Thoracic aorta (tissue), 2 donors: ENCODE measurements at regions not wholly inside any gene's neighbourhood (a gene's known extent, or its start where the extent isn't known, plus 50 kb on each side); places are given as distances from the start of the nearest gene placed in this dataset.

Experiments
- ATAC-seq: fragments of 150-250 bp; one replicate; pipeline ENCODE4 v1.8.0; 2017; ENCODE audit warnings: low read depth; ENCODE audit not compliant: insufficient number of reproducible peaks, low FRiP score
- DNase-seq: peaks from one replicate; pipeline ENCODE4 v3.0.0-alpha.2; 2020; ENCODE audit warnings: low spot score
- H3K27ac ChIP-seq, 2 donors: fragments of 200-600 bp; sonication (generic); 1 replicate in 1 of 2; 2 replicates in 1 of 2; pipeline ENCODE4 v1.5.1; 2016; ENCODE audit warnings: mild to moderate bottlenecking in 2 of 2, moderate library complexity in 2 of 2
- H3K27me3 ChIP-seq: fragments of 200-600 bp; sonication (generic); replicated peaks from 2 replicates; pipeline ENCODE4 v1.6.0; 2016; ENCODE audit warnings: mild to moderate bottlenecking; ENCODE audit not compliant: insufficient read depth
- H3K36me3 ChIP-seq: fragments of 200-600 bp; sonication (generic); one replicate; pipeline ENCODE4 v1.5.1; 2016
- H3K4me1 ChIP-seq, 2 donors: fragments of 200-600 bp; sonication (generic); 1 replicate in 1 of 2; 2 replicates in 1 of 2; pipeline versions ENCODE4 v1.5.1 to v1.6.0; 2016; ENCODE audit warnings: low read depth in 2 of 2, mild to moderate bottlenecking in 1 of 2; ENCODE audit not compliant: control insufficient read depth in 1 of 2
- H3K4me3 ChIP-seq: fragments of 200-600 bp; sonication (generic); 2 replicates; pipeline ENCODE4 v1.5.1; 2016; ENCODE audit warnings: mild to moderate bottlenecking
- H3K9me3 ChIP-seq: fragments of 200-600 bp; sonication (generic); 2 replicates; pipeline ENCODE4 v1.5.1; 2016
- TF ChIP-seq, protein P1 (sequence below): fragments of 200-600 bp; sonication (generic); IDR thresholded peaks from one replicate; pipeline ENCODE4 v1.5.1; 2019; ENCODE audit warnings: antibody characterized with exemption

DNA sequence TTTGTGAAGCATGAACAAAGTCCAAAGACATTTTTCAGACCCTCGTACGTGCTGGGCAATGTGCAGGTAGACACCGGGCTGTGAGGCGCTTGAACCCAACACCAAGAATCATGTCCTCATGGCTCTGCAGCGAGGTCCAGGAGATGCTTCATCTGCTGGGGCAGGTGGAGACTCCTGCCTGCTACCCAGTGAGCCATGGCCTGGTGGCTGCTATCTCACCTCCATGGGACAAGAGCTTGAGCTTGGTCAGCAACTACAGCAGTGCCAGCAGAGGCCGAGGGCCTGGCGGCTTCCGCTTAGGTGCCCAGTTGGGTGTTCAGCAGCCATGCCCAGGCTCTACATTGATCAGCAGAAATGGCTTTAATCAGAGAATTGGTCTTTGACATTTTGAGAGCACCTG lies 281.0 kb upstream of the HS6ST1 start:
- H3K27me3 ChIP-seq = no peaks in the 10 kb centered on the region
- TF ChIP-seq, protein P1, sequence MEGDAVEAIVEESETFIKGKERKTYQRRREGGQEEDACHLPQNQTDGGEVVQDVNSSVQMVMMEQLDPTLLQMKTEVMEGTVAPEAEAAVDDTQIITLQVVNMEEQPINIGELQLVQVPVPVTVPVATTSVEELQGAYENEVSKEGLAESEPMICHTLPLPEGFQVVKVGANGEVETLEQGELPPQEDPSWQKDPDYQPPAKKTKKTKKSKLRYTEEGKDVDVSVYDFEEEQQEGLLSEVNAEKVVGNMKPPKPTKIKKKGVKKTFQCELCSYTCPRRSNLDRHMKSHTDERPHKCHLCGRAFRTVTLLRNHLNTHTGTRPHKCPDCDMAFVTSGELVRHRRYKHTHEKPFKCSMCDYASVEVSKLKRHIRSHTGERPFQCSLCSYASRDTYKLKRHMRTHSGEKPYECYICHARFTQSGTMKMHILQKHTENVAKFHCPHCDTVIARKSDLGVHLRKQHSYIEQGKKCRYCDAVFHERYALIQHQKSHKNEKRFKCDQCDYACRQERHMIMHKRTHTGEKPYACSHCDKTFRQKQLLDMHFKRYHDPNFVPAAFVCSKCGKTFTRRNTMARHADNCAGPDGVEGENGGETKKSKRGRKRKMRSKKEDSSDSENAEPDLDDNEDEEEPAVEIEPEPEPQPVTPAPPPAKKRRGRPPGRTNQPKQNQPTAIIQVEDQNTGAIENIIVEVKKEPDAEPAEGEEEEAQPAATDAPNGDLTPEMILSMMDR = no peak
- no peaks in the 10 kb centered on the region for H3K36me3 ChIP-seq
- H3K27ac ChIP-seq = no peak overlapping the region
- no peak for ATAC-seq
- no peaks in the 10 kb centered on the region for H3K9me3 ChIP-seq
- no peak overlapping the region for H3K4me3 ChIP-seq
- no peaks in the 10 kb centered on the region for H3K4me1 ChIP-seq
- no peak for DNase-seq

DNA sequence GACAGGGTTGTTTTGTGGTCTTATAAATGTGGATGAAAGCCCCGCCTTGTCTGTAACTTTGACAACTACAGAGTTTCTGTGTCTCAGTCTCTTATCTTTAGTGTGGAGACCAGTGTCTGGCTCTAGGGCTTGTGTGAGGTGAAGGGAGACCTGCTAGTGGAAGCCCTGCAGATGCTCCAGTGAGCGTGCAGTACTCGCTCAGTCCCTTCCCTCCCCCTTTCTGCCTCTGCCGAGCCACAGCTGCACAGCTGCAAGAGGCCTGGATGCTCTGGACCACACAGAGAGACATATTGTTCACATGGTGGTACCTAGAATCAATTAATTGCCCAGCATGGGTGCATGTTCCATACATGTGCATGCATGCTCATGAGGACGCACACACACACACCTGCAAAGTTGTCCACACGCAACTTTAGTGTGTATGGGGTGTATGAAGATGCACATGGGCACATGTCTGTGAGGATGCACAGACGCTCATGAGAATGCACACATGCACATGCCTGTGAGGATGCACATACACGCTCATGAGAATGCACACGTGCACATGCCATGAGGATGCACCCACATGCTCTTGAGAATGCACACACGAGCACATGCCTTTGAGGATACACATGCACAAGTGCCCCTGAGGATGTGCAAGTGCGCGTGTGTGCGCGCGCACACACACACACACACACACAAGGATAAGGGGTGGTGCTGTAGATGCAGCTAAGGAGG lies 282.1 kb upstream of the HS6ST1 start:
- no peak for DNase-seq
- H3K4me1 ChIP-seq = no peaks in the 10 kb centered on the region
- no peaks in the 10 kb centered on the region for H3K27me3 ChIP-seq
- no peaks in the 10 kb centered on the region for H3K9me3 ChIP-seq
- no peak overlapping the region for H3K27ac ChIP-seq
- TF ChIP-seq, protein P1 = no peak
- no peak overlapping the region for H3K4me3 ChIP-seq
- ATAC-seq = no peak
- H3K36me3 ChIP-seq = no peaks in the 10 kb centered on the region

DNA sequence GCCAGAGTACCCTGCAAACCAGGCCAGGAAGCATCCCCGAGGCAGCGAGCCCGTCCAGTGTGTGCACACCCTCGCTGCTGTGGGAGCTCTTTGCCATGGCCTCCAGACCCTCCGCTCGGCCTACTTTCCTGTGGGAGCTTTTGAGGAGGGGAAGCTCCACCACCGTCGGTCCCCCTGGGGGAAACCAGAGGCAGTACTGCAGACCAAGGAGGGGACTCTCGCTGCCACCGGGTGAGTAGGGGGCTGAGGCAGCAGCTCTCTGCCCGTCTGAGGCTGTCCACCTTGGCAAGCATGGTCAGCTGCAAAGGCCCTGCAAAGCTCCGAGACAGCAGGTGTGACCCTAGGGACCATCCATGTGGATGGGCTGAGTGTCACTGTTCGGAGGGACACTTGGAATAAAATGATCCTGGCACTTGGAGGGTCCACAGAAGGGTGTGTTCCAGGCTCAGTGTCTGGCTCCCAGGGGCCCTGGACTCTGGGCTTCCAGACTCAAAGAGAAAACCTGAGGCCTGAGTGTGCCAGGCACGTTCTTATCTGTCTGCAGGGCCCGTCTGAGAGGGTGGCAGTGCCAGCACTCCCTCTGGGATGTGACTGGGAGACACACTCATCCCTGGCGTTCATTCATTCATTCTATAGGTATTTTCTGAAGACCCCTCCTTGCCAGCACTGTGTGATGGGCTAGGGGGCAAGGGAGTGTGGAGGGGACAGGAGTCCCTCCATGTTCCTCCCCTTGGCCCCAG lies 282.8 kb upstream of the HS6ST1 start:
- no peak overlapping the region for H3K27ac ChIP-seq
- H3K27me3 ChIP-seq = no peaks in the 10 kb centered on the region
- no peak for DNase-seq
- TF ChIP-seq, protein P1 = no peak
- no peaks in the 10 kb centered on the region for H3K36me3 ChIP-seq
- no peak for ATAC-seq
- H3K4me3 ChIP-seq = no peak overlapping the region
- H3K9me3 ChIP-seq = no peaks in the 10 kb centered on the region
- no peaks in the 10 kb centered on the region for H3K4me1 ChIP-seq

DNA sequence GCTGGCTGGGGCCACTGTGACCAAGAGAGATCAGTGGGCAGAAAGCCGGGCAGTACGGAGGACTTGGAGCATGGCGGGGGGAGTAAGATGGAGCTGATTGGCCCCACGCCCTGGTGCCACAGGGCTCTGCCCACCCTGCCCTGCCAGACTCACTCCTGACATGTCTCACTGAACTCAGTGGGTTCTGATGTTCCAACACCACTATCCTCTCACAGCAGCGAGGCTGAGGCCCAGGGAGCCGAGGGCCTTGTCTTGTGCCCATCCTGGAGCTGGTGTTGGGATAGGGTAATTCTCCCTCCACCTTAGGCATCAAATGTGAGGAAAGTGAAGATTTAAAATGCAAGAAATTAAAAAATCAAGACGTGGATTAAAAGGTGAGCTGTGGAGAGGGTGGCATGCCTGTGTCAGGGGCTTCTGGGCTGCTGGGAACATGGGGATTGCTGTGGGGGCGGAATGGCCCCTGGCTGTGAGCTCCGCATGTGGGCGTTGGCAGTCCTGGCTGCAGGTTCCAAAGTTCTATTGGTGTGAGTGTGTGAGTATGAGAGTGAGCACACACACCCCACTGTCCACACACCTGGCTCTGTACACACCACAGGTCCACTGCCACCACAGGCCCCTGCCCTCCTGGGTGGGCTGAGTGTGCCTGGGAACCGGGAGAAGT lies 283.5 kb upstream of the HS6ST1 start:
- TF ChIP-seq, protein P1 = no peak
- no peaks in the 10 kb centered on the region for H3K27me3 ChIP-seq
- no peaks in the 10 kb centered on the region for H3K9me3 ChIP-seq
- no peaks in the 10 kb centered on the region for H3K36me3 ChIP-seq
- H3K4me3 ChIP-seq = no peak overlapping the region
- H3K4me1 ChIP-seq = no peaks in the 10 kb centered on the region
- DNase-seq (no peak), ATAC-seq (no peak)
- H3K27ac ChIP-seq = no peak overlapping the region

DNA sequence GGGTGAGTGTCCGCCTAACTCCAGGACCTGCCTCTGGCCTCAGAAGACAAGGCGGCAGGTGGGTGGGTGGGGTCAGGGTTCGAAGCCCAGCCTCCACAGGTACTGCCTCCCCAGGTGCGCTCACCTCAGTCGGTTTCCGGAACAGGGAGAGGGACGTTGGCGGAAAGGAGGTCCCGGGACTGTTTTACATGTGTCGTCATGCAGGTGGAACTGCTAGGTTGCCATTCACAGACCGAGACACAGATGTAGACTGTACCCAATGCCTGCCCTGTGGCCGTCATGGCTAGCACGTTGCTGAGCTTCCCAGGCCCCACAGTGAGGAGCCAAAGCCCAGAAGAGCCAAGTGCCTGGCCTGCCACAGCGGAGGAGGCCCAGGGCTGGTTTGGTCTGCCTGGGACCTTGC lies 284.0 kb upstream of the HS6ST1 start:
- Histone ChIP-seq H3K36me3 (no peaks in the 10 kb centered on the region), H3K27me3 (no peaks in the 10 kb centered on the region), H3K27ac (no peak overlapping the region), H3K4me3 (no peak overlapping the region), H3K9me3 (no peaks in the 10 kb centered on the region), H3K4me1 (peaks cover 0 to 5% of the 10 kb centered on the region in 2 donors)
- no peak for DNase-seq
- TF ChIP-seq, protein P1 = no peak
- no peak for ATAC-seq
